ENCODE measurements at regions not wholly inside any gene's neighbourhood (a gene's known extent, or its start where the extent isn't known, plus 50 kb on each side); places are given as distances from the start of the nearest gene placed in this dataset.

DNA sequence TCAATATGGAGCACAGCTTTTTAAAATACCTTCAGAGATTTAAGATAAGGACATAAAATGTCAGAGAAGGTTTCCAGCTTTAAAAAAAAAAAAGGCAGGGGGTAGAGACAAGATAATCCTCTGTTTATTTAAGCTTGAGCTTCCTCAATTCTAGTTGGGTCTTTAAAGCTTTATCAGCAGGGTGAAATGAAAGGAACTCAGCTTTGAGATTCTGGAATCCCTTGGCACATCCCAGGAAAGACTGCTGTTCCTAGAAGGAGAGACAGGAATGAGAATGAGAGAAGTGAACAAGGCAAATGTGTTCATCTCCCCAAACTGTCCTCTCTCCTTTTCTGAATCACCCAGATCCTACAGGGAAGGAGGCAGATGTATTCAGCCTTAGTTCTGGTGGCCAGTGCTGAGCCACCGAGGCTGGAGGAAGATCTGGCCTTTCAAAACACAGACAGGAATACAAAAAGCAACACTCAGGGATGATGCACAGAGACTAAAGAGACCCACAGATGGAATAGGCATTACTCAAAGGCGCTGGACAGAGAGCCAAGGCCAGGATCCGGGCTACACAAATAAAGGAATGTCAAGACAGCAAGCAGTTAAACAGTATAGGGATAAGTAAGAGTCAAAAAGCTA lies 385.8 kb upstream of the DUSP10 start:
- H3K14ac ChIP-seq (ENCODE audit: insufficient read length), result no peak overlapping the region
- no peak overlapping the region for H3K4me3 ChIP-seq (ENCODE audit: extremely low read depth in 1 of 4, insufficient read depth in 2 of 4, low read depth in 3 of 4, low read length in 4 of 4)
- no peak overlapping the region for H2AFZ ChIP-seq (ENCODE audit: low read length)
- H4K20me1 ChIP-seq (replicated peaks in 1 of 2; ENCODE audit: control insufficient read depth in 1 of 2, insufficient read depth in 2 of 2, low read length in 2 of 2), result no peaks in the 10 kb centered on the region
- H3K4me2 ChIP-seq (ENCODE audit: insufficient read depth in 1 of 2, low read depth in 2 of 2, low read length in 2 of 2), result no peak overlapping the region
- no peak overlapping the region for H2AK5ac ChIP-seq (ENCODE audit: low read depth, low read length)
- H3K56ac ChIP-seq (replicated peaks; ENCODE audit: insufficient read length, low read depth, low read length), result no peak overlapping the region
- H3K4me1 ChIP-seq (replicated peaks in 1 of 4; ENCODE audit: control insufficient read depth in 3 of 4, insufficient read depth in 4 of 4, low read length in 3 of 4), result no peaks in the 10 kb centered on the region
- no peaks in the 10 kb centered on the region for H3K79me2 ChIP-seq (ENCODE audit: control insufficient read depth in 1 of 2, insufficient read depth in 2 of 2, low read length in 2 of 2)
- no peak overlapping the region for H2BK15ac ChIP-seq (ENCODE audit: low read length)
- no peak overlapping the region for H4K8ac ChIP-seq (ENCODE audit: extremely low read depth, insufficient read depth, low read length)
- H3K9ac ChIP-seq (replicated peaks in 1 of 4; ENCODE audit: extremely low read depth in 1 of 4, low read depth in 3 of 4, low read length in 3 of 4), result no peak overlapping the region
- no peak overlapping the region for H2BK20ac ChIP-seq (ENCODE audit: low read length)
- H3K23ac ChIP-seq (ENCODE audit: insufficient read length), result no peak overlapping the region
- H4K5ac ChIP-seq (ENCODE audit: insufficient read length, low read depth, low read length), result no peak overlapping the region
- FAIRE-seq (no peak), DNase-seq (ENCODE audit: low read depth in 1 of 2, low spot score in 2 of 2) (no peak)
- no peak overlapping the region for H3K4ac ChIP-seq (replicated peaks; ENCODE audit: insufficient read length, low read depth, low read length)
- no peak overlapping the region for H3K27ac ChIP-seq (ENCODE audit: low read depth, low read length)
- no peak overlapping the region for H3K18ac ChIP-seq (ENCODE audit: extremely low read depth, low read length)
- H3K27me3 ChIP-seq (replicated peaks in 1 of 4; ENCODE audit: control insufficient read depth in 3 of 4, extremely low read depth in 1 of 4, insufficient read depth in 3 of 4, low read length in 3 of 4), result no peaks in the 10 kb centered on the region
- no peak overlapping the region for H4K91ac ChIP-seq (replicated peaks; ENCODE audit: insufficient read length, low read length)
- no peak overlapping the region for H2BK120ac ChIP-seq (replicated peaks; ENCODE audit: low read depth, low read length)
- no peaks in the 10 kb centered on the region for H3K23me2 ChIP-seq (ENCODE audit: low read depth, low read length)
- H3K79me1 ChIP-seq (ENCODE audit: low read depth, low read length), result no peaks in the 10 kb centered on the region
- H3K36me3 ChIP-seq (ENCODE audit: control insufficient read depth in 2 of 4, insufficient read depth in 4 of 4, low read length in 3 of 4), result no peaks in the 10 kb centered on the region
- CTCF ChIA-PET (ENCODE audit: partially characterized antibody), result interaction anchor here (2.3 to 6.3 kb wide), 3 partner anchors 32 to 328 kb away, joined by 14 to 60 read pairs (median 20); no protein-coding TSS in a partner anchor
- 93% methylated on average over 3 of the region's 3 CpGs; no CpG with 5 or more reads in 1 of the 2 experiments for WGBS, 2 experiments (ENCODE audit: extremely low coverage in 1 of 2, insufficient coverage in 1 of 2, insufficient read length in 1 of 2, insufficient replicate concordance in 2 of 2, low coverage in 1 of 2, low lambda C conversion rate in 2 of 2, missing lambda C conversion rate in 1 of 2)
- H2BK12ac ChIP-seq (ENCODE audit: low read depth, low read length), result no peak overlapping the region
- POLR2A ChIA-PET (ENCODE audit: partially characterized antibody), result no interaction called here
- no peak overlapping the region for H2BK5ac ChIP-seq (ENCODE audit: low read depth, low read length)
- no peaks in the 10 kb centered on the region for H3K9me3 ChIP-seq (ENCODE audit: insufficient read depth in 2 of 2, low read depth in 1 of 2, low read length in 1 of 2)
- TF ChIP-seq SP4 (IDR thresholded peaks at IDR 0.05; ENCODE audit: low read length), result no peak
- TF ChIP-seq RAD21 (IDR thresholded peaks at IDR 0.05 in 1 of 2, conservative IDR thresholded peaks at IDR 0.05 in 1 of 2; ENCODE audit: low read depth in 2 of 2, low read length in 2 of 2), result no peak
- no peak for TF ChIP-seq KDM5A (IDR thresholded peaks at IDR 0.05; ENCODE audit: low read length)
- TF ChIP-seq SRF (IDR thresholded peaks at IDR 0.05; ENCODE audit: low read depth, low read length), result no peak
- no peak for TF ChIP-seq USF2 (IDR thresholded peaks at IDR 0.05; ENCODE audit: low read length)
- no peak for TF ChIP-seq CHD2 (IDR thresholded peaks at IDR 0.05; ENCODE audit: low read length)
- TF ChIP-seq YY1 (IDR thresholded peaks at IDR 0.05; ENCODE audit: low read depth, low read length), result no peak

All from H1 (cell line).